OCI-M2 (cell line): ENCODE measurements at regions not wholly inside any gene's neighbourhood (a gene's known extent, or its start where the extent isn't known, plus 50 kb on each side); places are given as distances from the start of the nearest gene placed in this dataset.

Experiments
- DNase-seq: peaks from one replicate; lab custom pipeline; 2025; ENCODE audit not compliant: unreplicated experiment; lab: John Stamatoyannopoulos, UW

- peak; percentile 47 for DNase-seq
Measured at GRCh38 chr4:125739760-125740159, 425.0 kb downstream of the FAT4 start.

GRCh38 chr4:125741825-125742452 is 427.2 kb downstream of the FAT4 start:
- no peak for DNase-seq

- no peak for DNase-seq
Measured at GRCh38 chr4:125744891-125745364, 430.2 kb downstream of the FAT4 start.

- DNase-seq: no peak
Measured at GRCh38 chr4:125749354-125749753, 434.6 kb downstream of the FAT4 start.

- DNase-seq: no peak
Measured at GRCh38 chr4:125750399-125750798, 435.6 kb downstream of the FAT4 start.

- DNase-seq: no peak
Measured at GRCh38 chr4:125750828-125751466, 436.2 kb downstream of the FAT4 start.

- DNase-seq: no peak
Measured at GRCh38 chr4:125758438-125758837, 443.7 kb downstream of the FAT4 start.

GRCh38 chr4:125760201-125760819 is 445.6 kb downstream of the FAT4 start:
- no peak for DNase-seq

- DNase-seq: no peak
Measured at GRCh38 chr4:125760956-125761355, 446.2 kb downstream of the FAT4 start.

- no peak for DNase-seq
Measured at GRCh38 chr4:125762537-125762936, 447.8 kb downstream of the FAT4 start.

- no peak for DNase-seq
Measured at GRCh38 chr4:125765941-125766340, 451.2 kb downstream of the FAT4 start.

GRCh38 chr4:125770814-125771398 is 456.2 kb downstream of the FAT4 start:
- no peak for DNase-seq

- no peak for DNase-seq
Measured at GRCh38 chr4:125772680-125773079, 457.9 kb downstream of the FAT4 start.

- no peak for DNase-seq
Measured at GRCh38 chr4:125773502-125773901, 458.7 kb downstream of the FAT4 start.

GRCh38 chr4:125773931-125774330 is 459.2 kb downstream of the FAT4 start:
- no peak for DNase-seq

- DNase-seq: no peak
Measured at GRCh38 chr4:125776146-125776545, 461.4 kb downstream of the FAT4 start.

- no peak for DNase-seq
Measured at GRCh38 chr4:125780164-125780563, 465.4 kb downstream of the FAT4 start.

GRCh38 chr4:125780747-125781146 is 466.0 kb downstream of the FAT4 start:
- no peak for DNase-seq

GRCh38 chr4:125781651-125782050 is 466.9 kb downstream of the FAT4 start:
- DNase-seq: no peak

- DNase-seq: no peak
Measured at GRCh38 chr4:125784741-125785140, 470.0 kb downstream of the FAT4 start.

GRCh38 chr4:125787707-125788106 is 473.0 kb downstream of the FAT4 start:
- no peak for DNase-seq

- no peak for DNase-seq
Measured at GRCh38 chr4:125789023-125789422, 474.3 kb downstream of the FAT4 start.
